ENCODE measurements at regions not wholly inside any gene's neighbourhood (a gene's known extent, or its start where the extent isn't known, plus 50 kb on each side); places are given as distances from the start of the nearest gene placed in this dataset.

GRCh38 chr5:158471535-158471924 is 612.6 kb upstream of the CLINT1 start:
- peaks cover 10% of the 10 kb centered on the region for H3K4me1 ChIP-seq (ENCODE audit: control insufficient read depth, low read depth, low read length)
- H3K9ac ChIP-seq (ENCODE audit: low read length), result no peak overlapping the region
- H3K9me3 ChIP-seq (ENCODE audit: control insufficient read depth, low read depth, low read length), result no peaks in the 10 kb centered on the region
- H3K27me3 ChIP-seq (ENCODE audit: control insufficient read depth, insufficient read depth, low read length), result no peaks in the 10 kb centered on the region
- H3K36me3 ChIP-seq (ENCODE audit: control insufficient read depth, low read depth, low read length), result no peaks in the 10 kb centered on the region
- H3K4me3 ChIP-seq (ENCODE audit: low read length), result no peak overlapping the region
- no peak overlapping the region for H3K27ac ChIP-seq (ENCODE audit: low read length)

GRCh38 chr5:158470764-158471534 is 612.0 kb upstream of the CLINT1 start:
- Histone ChIP-seq H3K4me1 (ENCODE audit: control insufficient read depth, low read depth, low read length) (peaks cover 10% of the 10 kb centered on the region), H3K9me3 (ENCODE audit: control insufficient read depth, low read depth, low read length) (no peaks in the 10 kb centered on the region), H3K4me3 (ENCODE audit: low read length) (no peak overlapping the region), H3K27me3 (ENCODE audit: control insufficient read depth, insufficient read depth, low read length) (no peaks in the 10 kb centered on the region), H3K27ac (ENCODE audit: low read length) (no peak overlapping the region), H3K36me3 (ENCODE audit: control insufficient read depth, low read depth, low read length) (no peaks in the 10 kb centered on the region), H3K9ac (ENCODE audit: low read length) (no peak overlapping the region)

- Histone ChIP-seq H3K9me3 (ENCODE audit: control insufficient read depth, low read depth, low read length) (no peaks in the 10 kb centered on the region), H3K36me3 (ENCODE audit: control insufficient read depth, low read depth, low read length) (no peaks in the 10 kb centered on the region), H3K4me3 (ENCODE audit: low read length) (no peak overlapping the region), H3K4me1 (ENCODE audit: control insufficient read depth, low read depth, low read length) (peaks cover 10% of the 10 kb centered on the region), H3K27ac (ENCODE audit: low read length) (no peak overlapping the region), H3K27me3 (ENCODE audit: control insufficient read depth, insufficient read depth, low read length) (no peaks in the 10 kb centered on the region), H3K9ac (ENCODE audit: low read length) (no peak overlapping the region)
Observed at GRCh38 chr5:158468444-158468843, 609.5 kb upstream of the CLINT1 start.

- Histone ChIP-seq H3K27ac (ENCODE audit: low read length) (no peak overlapping the region), H3K9me3 (ENCODE audit: control insufficient read depth, low read depth, low read length) (no peaks in the 10 kb centered on the region), H3K27me3 (ENCODE audit: control insufficient read depth, insufficient read depth, low read length) (no peaks in the 10 kb centered on the region), H3K36me3 (ENCODE audit: control insufficient read depth, low read depth, low read length) (no peaks in the 10 kb centered on the region), H3K4me1 (ENCODE audit: control insufficient read depth, low read depth, low read length) (peaks cover 5% of the 10 kb centered on the region), H3K4me3 (ENCODE audit: low read length) (no peak overlapping the region), H3K9ac (ENCODE audit: low read length) (no peak overlapping the region)
Observed at GRCh38 chr5:158466191-158466590, 607.2 kb upstream of the CLINT1 start.

- no peaks in the 10 kb centered on the region for H3K27me3 ChIP-seq (ENCODE audit: control insufficient read depth, insufficient read depth, low read length)
- no peaks in the 10 kb centered on the region for H3K36me3 ChIP-seq (ENCODE audit: control insufficient read depth, low read depth, low read length)
- no peaks in the 10 kb centered on the region for H3K9me3 ChIP-seq (ENCODE audit: control insufficient read depth, low read depth, low read length)
- H3K4me1 ChIP-seq (ENCODE audit: control insufficient read depth, low read depth, low read length), result no peaks in the 10 kb centered on the region
- no peak overlapping the region for H3K4me3 ChIP-seq (ENCODE audit: low read length)
- H3K27ac ChIP-seq (ENCODE audit: low read length), result no peak overlapping the region
- no peak overlapping the region for H3K9ac ChIP-seq (ENCODE audit: low read length)
Observed at GRCh38 chr5:158465086-158465972, 606.4 kb upstream of the CLINT1 start.

GRCh38 chr5:158464383-158464782 is 605.4 kb upstream of the CLINT1 start:
- Histone ChIP-seq H3K9me3 (ENCODE audit: control insufficient read depth, low read depth, low read length) (no peaks in the 10 kb centered on the region), H3K27ac (ENCODE audit: low read length) (no peak overlapping the region), H3K27me3 (ENCODE audit: control insufficient read depth, insufficient read depth, low read length) (no peaks in the 10 kb centered on the region), H3K4me1 (ENCODE audit: control insufficient read depth, low read depth, low read length) (no peaks in the 10 kb centered on the region), H3K36me3 (ENCODE audit: control insufficient read depth, low read depth, low read length) (no peaks in the 10 kb centered on the region), H3K9ac (ENCODE audit: low read length) (no peak overlapping the region), H3K4me3 (ENCODE audit: low read length) (no peak overlapping the region)

GRCh38 chr5:158463938-158464337 is 605.0 kb upstream of the CLINT1 start:
- no peaks in the 10 kb centered on the region for H3K36me3 ChIP-seq (ENCODE audit: control insufficient read depth, low read depth, low read length)
- no peak overlapping the region for H3K27ac ChIP-seq (ENCODE audit: low read length)
- H3K4me3 ChIP-seq (ENCODE audit: low read length), result no peak overlapping the region
- no peaks in the 10 kb centered on the region for H3K4me1 ChIP-seq (ENCODE audit: control insufficient read depth, low read depth, low read length)
- no peaks in the 10 kb centered on the region for H3K27me3 ChIP-seq (ENCODE audit: control insufficient read depth, insufficient read depth, low read length)
- no peak overlapping the region for H3K9ac ChIP-seq (ENCODE audit: low read length)
- no peaks in the 10 kb centered on the region for H3K9me3 ChIP-seq (ENCODE audit: control insufficient read depth, low read depth, low read length)

GRCh38 chr5:158463188-158463587 is 604.2 kb upstream of the CLINT1 start:
- H3K27ac ChIP-seq (ENCODE audit: low read length), result no peak overlapping the region
- H3K9ac ChIP-seq (ENCODE audit: low read length), result no peak overlapping the region
- no peak overlapping the region for H3K4me3 ChIP-seq (ENCODE audit: low read length)

GRCh38 chr5:158462349-158463114 is 603.6 kb upstream of the CLINT1 start:
- Histone ChIP-seq H3K4me3 (ENCODE audit: low read length) (no peak overlapping the region), H3K36me3 (ENCODE audit: control insufficient read depth, low read depth, low read length) (no peaks in the 10 kb centered on the region), H3K27me3 (ENCODE audit: control insufficient read depth, insufficient read depth, low read length) (no peaks in the 10 kb centered on the region), H3K4me1 (ENCODE audit: control insufficient read depth, low read depth, low read length) (no peaks in the 10 kb centered on the region), H3K9ac (ENCODE audit: low read length) (no peak overlapping the region), H3K27ac (ENCODE audit: low read length) (no peak overlapping the region), H3K9me3 (ENCODE audit: control insufficient read depth, low read depth, low read length) (no peaks in the 10 kb centered on the region)

More at GRCh38 chr5:158463188-158463587, 604.2 kb upstream of the CLINT1 start:
- Histone ChIP-seq H3K36me3 (ENCODE audit: control insufficient read depth, low read depth, low read length) (no peaks in the 10 kb centered on the region), H3K4me1 (ENCODE audit: control insufficient read depth, low read depth, low read length) (no peaks in the 10 kb centered on the region), H3K27me3 (ENCODE audit: control insufficient read depth, insufficient read depth, low read length) (no peaks in the 10 kb centered on the region), H3K9me3 (ENCODE audit: control insufficient read depth, low read depth, low read length) (no peaks in the 10 kb centered on the region)

- H3K4me1 ChIP-seq (ENCODE audit: control insufficient read depth, low read depth, low read length), result no peaks in the 10 kb centered on the region
- H3K4me3 ChIP-seq (ENCODE audit: low read length), result no peak overlapping the region
- no peaks in the 10 kb centered on the region for H3K27me3 ChIP-seq (ENCODE audit: control insufficient read depth, insufficient read depth, low read length)
- H3K9ac ChIP-seq (ENCODE audit: low read length), result no peak overlapping the region
- H3K27ac ChIP-seq (ENCODE audit: low read length), result no peak overlapping the region
- H3K36me3 ChIP-seq (ENCODE audit: control insufficient read depth, low read depth, low read length), result no peaks in the 10 kb centered on the region
- no peaks in the 10 kb centered on the region for H3K9me3 ChIP-seq (ENCODE audit: control insufficient read depth, low read depth, low read length)
Observed at GRCh38 chr5:158461240-158461854, 602.4 kb upstream of the CLINT1 start.

- no peak overlapping the region for H3K4me3 ChIP-seq (ENCODE audit: low read length)
- no peaks in the 10 kb centered on the region for H3K36me3 ChIP-seq (ENCODE audit: control insufficient read depth, low read depth, low read length)
- H3K27ac ChIP-seq (ENCODE audit: low read length), result no peak overlapping the region
- no peaks in the 10 kb centered on the region for H3K9me3 ChIP-seq (ENCODE audit: control insufficient read depth, low read depth, low read length)
- H3K9ac ChIP-seq (ENCODE audit: low read length), result no peak overlapping the region
- H3K27me3 ChIP-seq (ENCODE audit: control insufficient read depth, insufficient read depth, low read length), result no peaks in the 10 kb centered on the region
- no peaks in the 10 kb centered on the region for H3K4me1 ChIP-seq (ENCODE audit: control insufficient read depth, low read depth, low read length)
Observed at GRCh38 chr5:158458086-158458485, 599.1 kb upstream of the CLINT1 start.

Data from iPS-18a (cell line).